Gastrocnemius medialis (tissue), 4 donors: ENCODE measurements at regions not wholly inside any gene's neighbourhood (a gene's known extent, or its start where the extent isn't known, plus 50 kb on each side); places are given as distances from the start of the nearest gene placed in this dataset.

Experiments used
- ATAC-seq, 2 donors: fragments of 150-250 bp; one replicate each; pipeline ENCODE4 v1.9.1; 2016
- DNase-seq, 2 donors: peaks; one replicate each; pipeline ENCODE4 v3.0.0-alpha.2; 2019
- H3K27ac ChIP-seq, 4 donors: fragments of 200-600 bp; sonication (generic); 1 replicate in 1 of 4; 2 replicates in 3 of 4; pipeline ENCODE4 v1.5.1; 2016 to 2018; ENCODE audit warnings: mild to moderate bottlenecking in 2 of 4, moderate library complexity in 1 of 4
- H3K27me3 ChIP-seq, 3 donors: fragments of 200-600 bp; sonication (generic) in 2 of 3; 1 replicate in 1 of 3; 2 replicates in 2 of 3; pipeline versions ENCODE4 v1.5.1 to v1.6.0; 2016 to 2019; ENCODE audit warnings: mild to moderate bottlenecking in 1 of 3, moderate library complexity in 1 of 3
- H3K36me3 ChIP-seq, 2 donors: fragments of 200-600 bp; sonication (generic) in 1 of 2; one replicate each; pipeline ENCODE4 v1.5.1; 2017 to 2018
- H3K4me1 ChIP-seq, 2 donors: fragments of 200-600 bp; sonication (generic) in 1 of 2; one replicate each; pipeline ENCODE4 v1.5.1; 2016 to 2017; ENCODE audit warnings: mild to moderate bottlenecking in 2 of 2
- H3K4me3 ChIP-seq, 4 donors: fragments of 200-600 bp; sonication (generic) in 3 of 4; 1 replicate in 1 of 4; 2 replicates in 3 of 4; pipeline ENCODE4 v1.5.1; 2016 to 2019; ENCODE audit warnings: mild to moderate bottlenecking in 2 of 4
- H3K9me3 ChIP-seq, 3 donors: fragments of 200-600 bp; sonication (generic) in 2 of 3; 1 replicate in 1 of 3; 2 replicates in 2 of 3; pipeline ENCODE4 v1.5.1; 2016 to 2019
- POLR2A ChIP-seq, 2 donors: fragments of 450-650 bp; IDR thresholded peaks; one replicate each; pipeline ENCODE4 v1.6.1; 2017; ENCODE audit warnings: antibody characterized with exemption in 2 of 2, mild to moderate bottlenecking in 2 of 2, moderate library complexity in 2 of 2
- in situ Hi-C, 4 donors: fragments of 200-750 bp; cut with MboI; loops; one replicate each; pipeline versions ENCODE4 v1.15.0 to v1.8.0; 2017; ENCODE audit warnings: low sequenced_read_pairs in 4 of 4
- intact Hi-C: fragments of 100-400 bp; cut with DNase I; formaldehyde crosslinking; loops from one replicate; pipeline ENCODE4 v1.15.1; 2023; ENCODE audit warnings: low total_unique reads
- TF ChIP-seq, protein P1 (sequence below), 5 experiments: fragments of 450-650 bp in 3 of 5; fragments of 200-600 bp in 2 of 5; sonication (generic) in 2 of 5; IDR thresholded peaks in 4 of 5; conservative IDR thresholded peaks in 1 of 5; 1 replicate in 4 of 5; 2 replicates in 1 of 5; pipeline ENCODE4 v1.5.1; 2016 to 2019; ENCODE audit warnings: antibody characterized with exemption in 5 of 5, mild to moderate bottlenecking in 3 of 5, moderate library complexity in 3 of 5

DNA sequence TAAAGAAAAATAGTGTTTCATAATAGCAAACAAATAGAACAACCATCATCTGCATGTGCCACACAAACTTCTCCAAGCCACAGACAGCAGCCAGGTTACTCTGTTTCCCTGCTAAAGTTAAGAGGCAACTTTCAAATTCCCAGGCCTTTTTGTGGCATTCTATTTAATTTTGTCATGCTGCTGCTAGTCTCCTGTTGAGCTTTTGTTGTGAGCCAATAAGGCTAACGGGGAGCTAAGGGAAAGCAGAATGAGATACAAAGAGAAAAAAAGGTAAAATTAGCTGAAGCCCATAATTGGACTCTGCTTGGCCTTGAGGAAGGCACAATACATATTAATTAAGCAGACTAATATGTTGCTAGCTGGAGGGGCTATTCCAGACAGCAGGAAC is 74.7 kb upstream of the GNAO1 start:
- in situ Hi-C loops (no loop called here), intact Hi-C loops (no loop called here)
- H3K27ac ChIP-seq, result no peak overlapping the region
- TF ChIP-seq, protein P1, sequence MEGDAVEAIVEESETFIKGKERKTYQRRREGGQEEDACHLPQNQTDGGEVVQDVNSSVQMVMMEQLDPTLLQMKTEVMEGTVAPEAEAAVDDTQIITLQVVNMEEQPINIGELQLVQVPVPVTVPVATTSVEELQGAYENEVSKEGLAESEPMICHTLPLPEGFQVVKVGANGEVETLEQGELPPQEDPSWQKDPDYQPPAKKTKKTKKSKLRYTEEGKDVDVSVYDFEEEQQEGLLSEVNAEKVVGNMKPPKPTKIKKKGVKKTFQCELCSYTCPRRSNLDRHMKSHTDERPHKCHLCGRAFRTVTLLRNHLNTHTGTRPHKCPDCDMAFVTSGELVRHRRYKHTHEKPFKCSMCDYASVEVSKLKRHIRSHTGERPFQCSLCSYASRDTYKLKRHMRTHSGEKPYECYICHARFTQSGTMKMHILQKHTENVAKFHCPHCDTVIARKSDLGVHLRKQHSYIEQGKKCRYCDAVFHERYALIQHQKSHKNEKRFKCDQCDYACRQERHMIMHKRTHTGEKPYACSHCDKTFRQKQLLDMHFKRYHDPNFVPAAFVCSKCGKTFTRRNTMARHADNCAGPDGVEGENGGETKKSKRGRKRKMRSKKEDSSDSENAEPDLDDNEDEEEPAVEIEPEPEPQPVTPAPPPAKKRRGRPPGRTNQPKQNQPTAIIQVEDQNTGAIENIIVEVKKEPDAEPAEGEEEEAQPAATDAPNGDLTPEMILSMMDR (IDR thresholded peaks at IDR 0.05 in 4 of 5, conservative IDR thresholded peaks at IDR 0.05 in 1 of 5), result no peak
- TF ChIP-seq POLR2A (IDR thresholded peaks at IDR 0.05), result no peak
- ATAC-seq, result no peak
- DNase-seq, result no peak
- H3K4me1 ChIP-seq, result no peaks in the 10 kb centered on the region
- H3K36me3 ChIP-seq, result no peaks in the 10 kb centered on the region
- no peak overlapping the region for H3K4me3 ChIP-seq
- H3K27me3 ChIP-seq, result no peaks in the 10 kb centered on the region
- no peaks in the 10 kb centered on the region for H3K9me3 ChIP-seq

DNA sequence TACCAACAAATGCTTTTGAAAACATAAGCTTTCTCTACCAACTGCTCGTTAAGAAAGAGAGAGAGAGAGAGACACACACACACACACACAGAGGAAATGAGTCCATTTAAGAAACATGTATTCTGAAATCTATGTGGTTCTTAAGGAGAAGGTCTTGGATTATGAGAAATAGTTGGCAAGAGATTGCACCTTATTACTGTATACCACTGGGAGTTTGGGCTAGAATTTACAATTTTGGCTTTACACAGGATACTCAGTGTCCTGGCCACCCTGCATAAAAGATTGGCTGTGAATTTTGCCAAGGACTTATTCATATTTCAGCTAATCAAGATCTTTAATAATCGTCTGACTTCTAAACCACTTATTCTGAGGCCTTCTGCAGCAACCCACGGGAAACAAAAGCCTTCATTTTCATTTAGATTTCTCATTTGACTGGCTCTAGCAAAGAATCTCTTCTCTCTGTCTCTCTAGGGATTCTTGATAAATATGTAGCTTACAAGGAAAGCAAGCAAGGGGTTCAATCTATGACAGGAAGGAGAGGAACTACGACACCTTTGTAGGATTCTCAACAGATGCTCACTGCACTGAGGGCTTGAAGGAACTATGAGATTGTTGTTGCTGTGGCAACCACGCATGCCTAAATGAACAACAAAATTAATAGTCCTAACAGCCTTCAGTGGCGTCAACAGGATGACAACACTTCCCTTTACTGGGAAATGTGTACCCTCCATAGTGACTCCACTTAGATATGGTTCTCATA is 75.3 kb upstream of the GNAO1 start:
- Histone ChIP-seq H3K27me3 (no peaks in the 10 kb centered on the region), H3K4me3 (no peak overlapping the region), H3K4me1 (no peaks in the 10 kb centered on the region), H3K27ac (no peak overlapping the region), H3K36me3 (no peaks in the 10 kb centered on the region), H3K9me3 (no peaks in the 10 kb centered on the region)
- no peak for ATAC-seq
- in situ Hi-C loops (no loop called here), intact Hi-C loops (no loop called here)
- DNase-seq, result no peak
- TF ChIP-seq POLR2A (IDR thresholded peaks at IDR 0.05), result no peak

DNA sequence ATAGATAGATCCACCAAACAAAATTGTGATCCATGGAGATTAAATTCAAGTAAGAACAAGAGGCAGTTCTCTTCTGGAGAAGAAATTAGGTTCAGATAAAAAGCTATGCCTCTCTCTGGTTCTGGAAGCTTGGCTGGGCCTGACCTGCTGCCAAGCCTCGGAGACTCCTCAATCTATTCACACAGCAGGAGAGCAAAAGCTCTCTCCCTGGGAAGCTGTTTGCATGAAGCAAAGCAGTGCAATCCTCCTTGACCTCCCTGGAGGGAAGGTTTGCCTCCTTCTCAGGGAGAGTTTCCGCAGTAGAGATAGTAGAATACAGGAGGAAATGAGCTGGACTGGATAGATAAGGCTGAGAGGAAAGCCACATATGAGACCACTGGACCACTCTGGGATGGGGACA is 78.1 kb upstream of the GNAO1 start:
- Histone ChIP-seq H3K9me3 (no peaks in the 10 kb centered on the region), H3K36me3 (no peaks in the 10 kb centered on the region), H3K4me3 (no peak overlapping the region), H3K4me1 (no peaks in the 10 kb centered on the region), H3K27me3 (no peaks in the 10 kb centered on the region), H3K27ac (no peak overlapping the region)
- intact Hi-C loops, result no loop called here
- ATAC-seq (no peak), DNase-seq (no peak)
- in situ Hi-C loops, result no loop called here
- no peak for TF ChIP-seq POLR2A (IDR thresholded peaks at IDR 0.05)
- TF ChIP-seq, protein P1 (IDR thresholded peaks at IDR 0.05 in 4 of 5, conservative IDR thresholded peaks at IDR 0.05 in 1 of 5), result no peak

DNA sequence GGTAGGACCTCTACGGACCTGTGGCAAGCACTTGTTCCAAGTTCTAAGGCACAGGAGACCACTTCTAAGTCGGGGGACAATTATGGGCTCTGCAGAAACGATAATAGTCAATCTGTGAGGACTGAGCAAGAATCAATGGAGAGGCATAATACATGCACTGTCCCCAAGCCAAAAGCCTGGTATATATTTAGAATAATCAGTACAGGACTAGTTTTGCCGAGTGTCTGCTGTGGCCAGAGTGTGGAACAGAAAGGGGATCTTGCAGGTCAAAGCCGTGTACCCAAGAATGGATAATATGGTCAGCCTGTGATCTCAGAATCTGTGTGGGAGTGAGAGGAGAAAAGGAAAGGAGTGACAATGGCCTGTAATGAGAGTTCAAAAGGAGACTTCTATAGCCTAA is 80.2 kb upstream of the GNAO1 start:
- ATAC-seq, result no peak
- DNase-seq, result no peak
- no peaks in the 10 kb centered on the region for H3K36me3 ChIP-seq
- H3K9me3 ChIP-seq, result no peaks in the 10 kb centered on the region
- H3K27ac ChIP-seq, result no peak overlapping the region
- no peaks in the 10 kb centered on the region for H3K4me1 ChIP-seq
- TF ChIP-seq POLR2A (IDR thresholded peaks at IDR 0.05), result no peak
- TF ChIP-seq, protein P1 (IDR thresholded peaks at IDR 0.05 in 4 of 5, conservative IDR thresholded peaks at IDR 0.05 in 1 of 5), result no peak
- in situ Hi-C loops, result no loop called here
- H3K27me3 ChIP-seq, result no peaks in the 10 kb centered on the region
- intact Hi-C loops, result no loop called here
- no peak overlapping the region for H3K4me3 ChIP-seq

DNA sequence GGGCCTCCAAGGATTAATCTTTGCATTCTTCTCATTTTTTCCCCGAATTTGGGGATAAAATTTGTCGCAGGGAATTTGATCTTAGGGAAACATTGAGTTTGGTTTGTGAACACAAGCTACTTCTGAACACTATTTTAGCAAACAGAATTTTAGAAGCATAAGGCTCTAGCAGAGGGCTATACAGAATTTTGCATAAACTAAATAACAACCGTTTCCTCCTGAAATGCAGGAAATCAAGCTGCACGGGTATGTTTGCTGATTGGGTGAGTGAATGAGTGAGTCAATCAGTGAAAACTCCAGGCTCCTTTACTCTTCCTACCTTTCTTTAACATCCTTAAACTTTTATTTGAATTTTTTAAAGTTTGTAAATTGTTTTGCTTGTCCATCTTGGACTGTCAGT is 81.3 kb upstream of the GNAO1 start:
- Histone ChIP-seq H3K36me3 (no peaks in the 10 kb centered on the region), H3K27ac (no peak overlapping the region), H3K4me1 (no peaks in the 10 kb centered on the region), H3K27me3 (no peaks in the 10 kb centered on the region), H3K9me3 (no peaks in the 10 kb centered on the region), H3K4me3 (no peak overlapping the region)
- TF ChIP-seq, protein P1 (IDR thresholded peaks at IDR 0.05 in 4 of 5, conservative IDR thresholded peaks at IDR 0.05 in 1 of 5), result no peak
- TF ChIP-seq POLR2A (IDR thresholded peaks at IDR 0.05), result no peak
- intact Hi-C loops (no loop called here), in situ Hi-C loops (no loop called here)
- ATAC-seq (no peak), DNase-seq (no peak)
